A673 (cell line): ENCODE measurements at regions not wholly inside any gene's neighbourhood (a gene's known extent, or its start where the extent isn't known, plus 50 kb on each side); places are given as distances from the start of the nearest gene placed in this dataset.

Experiments
- BruUV-seq: library from RNA; stranded (reverse); fragments of 400-500 nt; replicated peaks from 2 replicates; lab custom pipeline; 2021; lab: Mats Ljungman, UMichigan
- CTCF ChIA-PET: fragments of 300-600 bp; sonication (Branson Sonifier 250); formaldehyde crosslinking; loops from one replicate; lab custom pipeline; 2022; ENCODE audit warnings: antibody characterized with exemption; lab: Charles Lee
- POLR2A ChIA-PET: fragments of 300-600 bp; sonication (Branson Sonifier 250); formaldehyde crosslinking; loops from one replicate; lab custom pipeline; 2022; ENCODE audit warnings: antibody characterized with exemption; ENCODE audit not compliant: low non-redundant PET; lab: Charles Lee
- DNase-seq: peaks from one replicate; pipeline ENCODE4 v3.0.0-alpha.2; 2015; ENCODE audit warnings: low spot score
- H3K27ac ChIP-seq: fragments of 200-600 bp; sonication (generic); 2 replicates; pipeline ENCODE4 v1.5.1; 2016; ENCODE audit warnings: mixed run types, low read depth, mild to moderate bottlenecking, mixed read lengths, antibody characterized with exemption, low read length; ENCODE audit not compliant: poor library complexity, severe bottlenecking
- H3K27me3 ChIP-seq: fragments of 200-600 bp; sonication (generic); replicated peaks from 2 replicates; pipeline ENCODE4 v1.6.1; 2017; ENCODE audit warnings: mixed run types, low read depth, mild to moderate bottlenecking, mixed read lengths, antibody characterized with exemption, low read length; ENCODE audit not compliant: insufficient read depth, poor library complexity
- H3K36me3 ChIP-seq: fragments of 200-600 bp; sonication (generic); 2 replicates; pipeline ENCODE4 v1.6.1; 2016; ENCODE audit warnings: mixed run types, mild to moderate bottlenecking, mixed read lengths, antibody characterized with exemption, low read length; ENCODE audit not compliant: insufficient read depth, poor library complexity, severe bottlenecking
- H3K4me1 ChIP-seq: fragments of 200-600 bp; sonication (generic); 2 replicates; pipeline ENCODE4 v1.6.1; 2017; ENCODE audit warnings: mixed run types, mild to moderate bottlenecking, mixed read lengths, antibody characterized with exemption, low read length; ENCODE audit not compliant: insufficient read depth, poor library complexity, severe bottlenecking
- H3K4me3 ChIP-seq: fragments of 200-600 bp; sonication (generic); 2 replicates; pipeline ENCODE4 v1.5.1; 2016; ENCODE audit warnings: low read depth, mixed run types, mild to moderate bottlenecking, mixed read lengths, low read length; ENCODE audit not compliant: poor library complexity, severe bottlenecking
- H3K9me3 ChIP-seq: fragments of 200-600 bp; sonication (generic); 2 replicates; pipeline ENCODE4 v1.6.1; 2016; ENCODE audit warnings: mixed run types, low read depth, mild to moderate bottlenecking, mixed read lengths, antibody characterized with exemption, low read length; ENCODE audit not compliant: poor library complexity, severe bottlenecking
- EZH2 ChIP-seq: fragments of 200-600 bp; sonication (generic); IDR thresholded peaks from 2 replicates; pipeline ENCODE4 v1.6.1; 2017; ENCODE audit warnings: borderline replicate concordance, low read depth, mild to moderate bottlenecking, mixed read lengths, antibody characterized with exemption, low read length; ENCODE audit not compliant: poor library complexity, severe bottlenecking
- intact Hi-C: fragments of 100-400 bp; cut with micrococcal nuclease; formaldehyde crosslinking; loops from one replicate; pipeline ENCODE4 v1.10.0; 2022; ENCODE audit not compliant: unreplicated experiment
- TF ChIP-seq, protein P1 (sequence below): fragments of 300-800, 200-600 bp; sonication (generic); conservative IDR thresholded peaks from 2 replicates; pipeline ENCODE4 v1.5.1; 2017; ENCODE audit warnings: low read depth, mild to moderate bottlenecking, antibody characterized with exemption, low read length, moderate library complexity, mixed read lengths

DNA sequence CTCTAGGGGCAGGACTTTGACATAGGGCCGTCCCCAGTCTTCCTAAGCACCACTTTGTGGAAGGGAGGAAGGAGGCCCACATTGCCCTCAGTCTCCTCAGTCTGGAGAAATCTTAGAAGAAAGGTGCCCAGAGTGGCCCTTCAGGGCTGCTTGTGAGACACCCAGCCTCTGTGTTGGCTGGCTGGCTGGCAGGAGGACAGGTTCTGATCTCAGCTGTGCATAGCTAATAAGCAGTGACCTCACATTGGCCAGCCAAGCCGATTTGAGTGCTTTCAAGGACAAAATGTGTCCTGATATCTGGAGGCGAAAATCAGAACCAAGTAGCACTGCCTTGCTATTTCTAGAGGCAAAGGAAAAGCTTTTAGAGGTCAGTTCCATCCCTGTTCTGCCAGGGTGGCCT lies 211.5 kb downstream of the BCOR start:
- Histone ChIP-seq H3K27me3 (no peaks in the 10 kb centered on the region), H3K4me3 (no peak overlapping the region), H3K27ac (no peak overlapping the region), H3K9me3 (no peaks in the 10 kb centered on the region), H3K4me1 (no peaks in the 10 kb centered on the region), H3K36me3 (no peaks in the 10 kb centered on the region)
- intact Hi-C loops = no loop called here
- TF ChIP-seq EZH2 = no peak
- TF ChIP-seq, protein P1, sequence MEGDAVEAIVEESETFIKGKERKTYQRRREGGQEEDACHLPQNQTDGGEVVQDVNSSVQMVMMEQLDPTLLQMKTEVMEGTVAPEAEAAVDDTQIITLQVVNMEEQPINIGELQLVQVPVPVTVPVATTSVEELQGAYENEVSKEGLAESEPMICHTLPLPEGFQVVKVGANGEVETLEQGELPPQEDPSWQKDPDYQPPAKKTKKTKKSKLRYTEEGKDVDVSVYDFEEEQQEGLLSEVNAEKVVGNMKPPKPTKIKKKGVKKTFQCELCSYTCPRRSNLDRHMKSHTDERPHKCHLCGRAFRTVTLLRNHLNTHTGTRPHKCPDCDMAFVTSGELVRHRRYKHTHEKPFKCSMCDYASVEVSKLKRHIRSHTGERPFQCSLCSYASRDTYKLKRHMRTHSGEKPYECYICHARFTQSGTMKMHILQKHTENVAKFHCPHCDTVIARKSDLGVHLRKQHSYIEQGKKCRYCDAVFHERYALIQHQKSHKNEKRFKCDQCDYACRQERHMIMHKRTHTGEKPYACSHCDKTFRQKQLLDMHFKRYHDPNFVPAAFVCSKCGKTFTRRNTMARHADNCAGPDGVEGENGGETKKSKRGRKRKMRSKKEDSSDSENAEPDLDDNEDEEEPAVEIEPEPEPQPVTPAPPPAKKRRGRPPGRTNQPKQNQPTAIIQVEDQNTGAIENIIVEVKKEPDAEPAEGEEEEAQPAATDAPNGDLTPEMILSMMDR = no peak
- BruUV-seq = no TSS peak
- ChIA-PET CTCF (no interaction called here), POLR2A (no interaction called here)
- DNase-seq = no peak

DNA sequence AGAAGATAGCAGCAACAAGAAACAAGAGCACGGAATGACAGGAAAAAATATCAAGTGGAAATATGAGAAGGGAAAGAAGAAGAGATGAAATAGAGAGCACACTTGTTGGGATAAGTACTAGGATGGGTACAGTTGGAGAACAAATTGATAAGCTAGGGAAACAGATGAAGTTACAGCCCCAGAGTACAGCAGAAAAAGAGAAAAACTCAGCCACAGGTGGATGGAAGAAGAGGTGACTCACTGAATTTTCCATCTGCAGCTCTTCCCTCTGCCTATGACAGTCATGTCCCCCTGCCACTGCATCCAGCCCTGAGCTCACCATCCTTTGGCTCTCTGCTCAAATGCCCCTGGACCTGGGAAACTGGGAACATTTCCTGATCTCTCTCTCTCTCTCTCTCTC lies 209.0 kb downstream of the BCOR start:
- Histone ChIP-seq H3K36me3 (no peaks in the 10 kb centered on the region), H3K4me1 (no peaks in the 10 kb centered on the region), H3K27me3 (no peaks in the 10 kb centered on the region), H3K27ac (no peak overlapping the region), H3K4me3 (no peak overlapping the region), H3K9me3 (no peaks in the 10 kb centered on the region)
- no TSS peak for BruUV-seq
- intact Hi-C loops = no loop called here
- CTCF ChIA-PET = no interaction called here
- no peak for DNase-seq
- TF ChIP-seq, protein P1 = no peak
- no peak for TF ChIP-seq EZH2
- POLR2A ChIA-PET = no interaction called here

DNA sequence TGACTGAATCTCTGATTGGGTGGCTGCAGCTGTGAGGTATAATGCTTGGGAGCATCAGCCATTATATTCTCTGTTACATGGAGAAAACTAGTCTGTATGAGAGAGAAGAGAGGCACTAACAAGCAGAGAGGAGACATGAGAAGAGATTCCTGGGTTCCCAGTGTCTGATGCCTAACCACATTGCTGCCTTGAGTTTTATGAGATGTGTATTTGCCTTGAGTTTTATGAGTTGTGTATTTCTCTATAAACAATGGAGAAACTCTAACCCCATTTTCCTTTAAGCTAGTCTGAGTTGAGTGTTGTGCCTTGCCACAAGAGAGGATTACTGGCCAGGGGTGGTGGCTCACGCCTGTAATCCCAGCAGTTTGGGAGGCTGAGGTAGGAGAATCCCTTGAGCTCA lies 208.1 kb downstream of the BCOR start:
- no peaks in the 10 kb centered on the region for H3K27me3 ChIP-seq
- no peak for DNase-seq
- CTCF ChIA-PET = no interaction called here
- H3K36me3 ChIP-seq = no peaks in the 10 kb centered on the region
- TF ChIP-seq EZH2 = no peak
- TF ChIP-seq, protein P1 = no peak
- no TSS peak for BruUV-seq
- H3K4me1 ChIP-seq = peaks cover 7% of the 10 kb centered on the region
- H3K27ac ChIP-seq = no peak overlapping the region
- H3K9me3 ChIP-seq = no peaks in the 10 kb centered on the region
- intact Hi-C loops = no loop called here
- POLR2A ChIA-PET = no interaction called here
- no peak overlapping the region for H3K4me3 ChIP-seq
